ENCODE measurements at regions not wholly inside any gene's neighbourhood (a gene's known extent, or its start where the extent isn't known, plus 50 kb on each side); places are given as distances from the start of the nearest gene placed in this dataset.

DNA sequence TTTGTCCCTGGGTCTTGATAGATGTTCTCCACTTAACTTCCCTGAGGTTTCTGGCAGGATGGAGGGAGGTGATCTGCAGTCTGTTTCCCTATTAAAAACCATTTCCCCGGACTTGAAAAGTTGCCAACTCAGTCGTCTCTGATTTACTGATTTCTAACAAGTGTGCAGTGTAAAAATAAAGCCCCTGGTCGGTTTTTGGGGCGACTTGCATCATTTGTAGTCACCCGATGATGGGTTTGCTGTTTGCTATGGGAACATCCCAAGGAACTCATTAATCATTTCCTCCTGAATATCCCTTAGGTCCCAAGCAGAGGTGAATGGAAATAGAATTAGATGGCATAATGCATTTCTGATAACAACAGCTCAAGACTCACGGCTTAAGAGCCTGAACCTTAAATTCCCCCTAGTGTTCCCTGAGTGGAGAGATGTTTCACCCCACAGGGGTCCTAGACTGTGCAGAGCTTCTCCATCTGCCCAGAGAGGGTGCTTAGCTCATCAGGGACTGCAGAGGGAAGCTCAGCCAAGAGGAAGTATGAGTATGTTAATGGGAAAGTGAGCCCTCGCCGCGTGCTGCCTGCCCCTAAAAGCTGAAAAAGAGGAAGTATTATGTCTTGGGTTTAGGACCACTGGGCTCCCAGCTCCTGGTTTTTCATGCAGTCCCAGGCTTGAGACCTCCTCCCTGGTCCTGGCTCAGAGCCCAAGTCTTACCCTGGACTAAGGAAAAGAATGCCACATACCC is 115.1 kb upstream of the DAP start:
- peak; percentile 26 for DNase-seq

DNA sequence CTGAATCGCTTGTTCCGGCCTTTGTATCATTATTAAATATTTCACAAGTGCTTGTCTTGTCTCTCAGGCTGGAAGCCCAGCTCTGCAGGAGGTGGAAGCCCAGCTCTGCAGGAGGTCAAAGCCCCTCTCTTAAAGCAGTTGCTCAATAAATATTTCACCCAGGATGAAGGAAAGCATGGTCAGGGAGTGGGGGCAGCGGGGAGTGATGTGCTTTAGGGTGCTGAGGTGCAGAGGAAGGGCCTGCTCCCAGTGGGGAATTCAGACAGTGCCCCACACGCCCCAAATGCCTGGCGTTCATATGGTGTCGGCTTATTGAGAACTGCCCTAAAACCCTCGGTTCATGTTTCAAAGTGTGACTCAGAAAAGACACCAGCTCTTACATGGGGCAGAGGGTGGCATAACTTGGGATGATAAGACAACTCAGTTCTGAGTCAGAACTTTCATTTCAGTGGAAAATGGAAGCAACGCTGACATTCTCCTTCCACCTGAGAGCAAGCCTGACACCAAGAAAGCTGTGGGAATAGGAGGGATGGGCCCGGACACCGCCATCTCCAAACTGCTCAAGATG is 114.3 kb upstream of the DAP start:
- no peaks in the 10 kb centered on the region for H3K36me3 ChIP-seq (ENCODE audit: control insufficient read depth, insufficient read depth, low read length)
- DNase-seq = no peak
- 76% methylated on average over 7 of the region's 10 CpGs for WGBS (ENCODE audit: insufficient coverage)

More for the DNA sequence above, 115.1 kb upstream of the DAP start:
- H3K9me3 ChIP-seq (replicated peaks; ENCODE audit: control insufficient read depth, low read depth, low read length) = no peaks in the 10 kb centered on the region
- H3K4me1 ChIP-seq (ENCODE audit: control insufficient read depth, insufficient read depth, low read length) = peaks cover 4% of the 10 kb centered on the region
- no peak overlapping the region for H3K27ac ChIP-seq (ENCODE audit: low read length)
- no peaks in the 10 kb centered on the region for H3K36me3 ChIP-seq (ENCODE audit: control insufficient read depth, insufficient read depth, low read length)
- no peak overlapping the region for H3K4me3 ChIP-seq (ENCODE audit: low read length)
- 10% methylated on average over 4 of the region's 9 CpGs for WGBS (ENCODE audit: insufficient coverage)
- H3K27me3 ChIP-seq (ENCODE audit: control insufficient read depth, insufficient read depth, low read length) = no peaks in the 10 kb centered on the region

DNA sequence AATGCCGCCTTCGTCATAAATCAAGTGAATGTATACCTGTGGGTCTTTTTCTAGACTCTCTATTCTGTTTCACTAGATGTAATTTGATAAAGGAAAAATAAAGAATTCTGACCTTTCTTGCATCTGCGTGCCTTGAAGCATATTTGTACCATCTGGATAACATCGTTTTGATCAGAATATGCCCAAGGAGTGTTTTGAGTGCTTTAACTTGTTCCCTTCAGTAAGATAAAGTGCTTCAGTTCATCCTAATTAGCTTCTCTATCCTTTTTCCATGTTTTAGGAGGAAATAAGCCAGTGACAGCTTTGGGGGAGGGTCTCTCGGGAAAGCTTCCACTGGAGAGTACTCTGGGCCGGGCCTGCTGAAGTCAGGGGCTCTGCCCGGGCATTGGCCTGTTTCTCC is 113.5 kb upstream of the DAP start:
- Histone ChIP-seq H3K27me3 (ENCODE audit: control insufficient read depth, insufficient read depth, low read length) (no peaks in the 10 kb centered on the region), H3K9me3 (replicated peaks; ENCODE audit: control insufficient read depth, low read depth, low read length) (no peaks in the 10 kb centered on the region), H3K27ac (ENCODE audit: low read length) (no peak overlapping the region), H3K36me3 (ENCODE audit: control insufficient read depth, insufficient read depth, low read length) (no peaks in the 10 kb centered on the region), H3K4me1 (ENCODE audit: control insufficient read depth, insufficient read depth, low read length) (peaks cover 4% of the 10 kb centered on the region), H3K4me3 (ENCODE audit: low read length) (no peak overlapping the region)
- no peak for DNase-seq
- 81% methylated on average over 3 of the region's 7 CpGs for WGBS (ENCODE audit: insufficient coverage)

More for the DNA sequence above, 114.3 kb upstream of the DAP start:
- Histone ChIP-seq H3K27me3 (ENCODE audit: control insufficient read depth, insufficient read depth, low read length) (no peaks in the 10 kb centered on the region), H3K9me3 (replicated peaks; ENCODE audit: control insufficient read depth, low read depth, low read length) (no peaks in the 10 kb centered on the region), H3K27ac (ENCODE audit: low read length) (no peak overlapping the region), H3K4me3 (ENCODE audit: low read length) (no peak overlapping the region), H3K4me1 (ENCODE audit: control insufficient read depth, insufficient read depth, low read length) (peaks cover 4% of the 10 kb centered on the region)

DNA sequence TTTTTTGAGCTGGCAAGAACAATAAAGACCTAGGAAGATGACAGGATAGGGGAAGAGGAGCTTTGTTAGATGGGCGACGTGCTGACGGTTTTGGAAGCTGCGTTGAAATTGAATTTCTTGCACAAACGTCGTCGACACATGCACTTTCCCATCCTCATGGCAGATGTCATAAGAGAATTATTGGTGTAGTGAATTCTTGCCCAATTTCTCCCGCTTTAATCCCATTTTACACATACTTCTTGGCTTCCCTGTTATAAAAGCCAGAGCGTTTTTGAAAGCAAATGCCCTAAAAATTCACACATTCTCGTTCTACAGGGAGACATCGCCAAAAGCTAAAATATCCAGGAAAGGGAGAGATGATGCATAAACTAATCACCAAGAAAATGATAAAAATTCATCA is 109.8 kb upstream of the DAP start:
- Histone ChIP-seq H3K4me3 (ENCODE audit: low read length) (no peak overlapping the region), H3K4me1 (ENCODE audit: control insufficient read depth, insufficient read depth, low read length) (no peaks in the 10 kb centered on the region), H3K27me3 (ENCODE audit: control insufficient read depth, insufficient read depth, low read length) (no peaks in the 10 kb centered on the region), H3K27ac (ENCODE audit: low read length) (no peak overlapping the region), H3K36me3 (ENCODE audit: control insufficient read depth, insufficient read depth, low read length) (no peaks in the 10 kb centered on the region), H3K9me3 (replicated peaks; ENCODE audit: control insufficient read depth, low read depth, low read length) (no peaks in the 10 kb centered on the region)
- 84% methylated on average over 3 of the region's 11 CpGs for WGBS (ENCODE audit: insufficient coverage)
- no peak for DNase-seq

DNA sequence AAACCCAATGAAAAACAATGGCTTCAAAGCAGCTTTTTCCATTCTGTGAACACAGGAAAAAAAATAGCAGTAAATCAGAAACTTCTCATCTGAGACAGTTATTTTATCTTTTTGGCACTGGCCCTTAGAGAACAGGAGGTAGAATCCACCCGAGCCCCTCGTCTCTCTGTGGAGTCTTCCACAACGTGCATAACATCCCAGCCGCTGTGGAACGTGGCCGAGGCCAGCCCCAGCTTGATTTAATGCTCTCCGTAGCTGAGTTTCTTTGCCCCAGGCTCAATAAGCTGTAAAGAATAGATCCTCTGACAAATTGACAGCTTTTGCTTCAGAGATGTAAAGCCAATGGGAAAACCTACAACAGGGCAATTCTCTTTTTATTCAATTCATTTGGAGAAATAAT is 107.9 kb upstream of the DAP start:
- 39% methylated on average over 7 of the region's 7 CpGs for WGBS (ENCODE audit: insufficient coverage)
- Histone ChIP-seq H3K4me3 (ENCODE audit: low read length) (no peak overlapping the region), H3K36me3 (ENCODE audit: control insufficient read depth, insufficient read depth, low read length) (no peaks in the 10 kb centered on the region), H3K27ac (ENCODE audit: low read length) (no peak overlapping the region), H3K27me3 (ENCODE audit: control insufficient read depth, insufficient read depth, low read length) (no peaks in the 10 kb centered on the region), H3K9me3 (replicated peaks; ENCODE audit: control insufficient read depth, low read depth, low read length) (no peaks in the 10 kb centered on the region), H3K4me1 (ENCODE audit: control insufficient read depth, insufficient read depth, low read length) (no peaks in the 10 kb centered on the region)
- no peak for DNase-seq

DNA sequence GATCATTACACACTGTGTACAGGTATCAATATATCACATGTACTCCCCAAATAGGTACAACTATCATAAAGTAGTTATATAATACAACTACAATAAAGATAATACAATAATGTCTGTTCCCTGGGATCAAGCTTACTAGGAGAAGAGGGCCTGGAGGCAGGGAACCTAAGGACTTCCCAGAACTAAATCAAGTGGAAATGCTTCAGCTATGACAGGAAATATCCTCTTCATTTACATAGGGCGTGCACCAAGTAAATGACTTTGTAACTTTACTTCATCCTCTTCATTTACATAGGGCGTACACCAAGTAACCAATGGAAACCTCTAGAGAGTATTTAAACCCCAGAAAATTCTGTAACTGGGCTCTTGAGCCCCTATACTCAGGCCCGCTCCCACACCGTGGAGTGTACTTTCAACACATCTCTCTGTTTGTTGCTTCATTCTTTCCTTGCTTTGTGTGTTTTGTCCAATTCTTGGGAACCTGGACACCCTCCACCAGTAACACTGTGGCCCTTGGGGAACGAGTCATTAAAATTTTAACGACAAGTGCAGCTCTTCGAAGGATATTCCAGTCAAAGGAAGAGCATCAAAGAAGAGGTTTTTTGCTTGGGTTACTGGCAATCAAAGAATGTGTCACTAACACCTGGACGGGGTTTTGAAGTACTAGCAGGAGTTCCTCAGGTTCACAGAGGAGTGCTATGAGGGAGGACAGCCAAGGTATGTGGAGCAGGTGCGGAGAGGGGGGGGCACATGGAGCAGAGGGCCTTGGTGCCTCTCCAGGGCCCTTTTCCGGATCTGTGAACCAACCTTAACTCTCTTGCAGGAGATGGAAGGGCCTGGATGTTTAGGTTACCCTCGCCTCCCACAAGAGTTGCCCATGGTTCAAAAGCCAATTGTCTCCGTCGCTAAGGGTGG is 106.6 kb upstream of the DAP start:
- WGBS (ENCODE audit: insufficient coverage) = 93% methylated on average over 8 of the region's 13 CpGs

DNA sequence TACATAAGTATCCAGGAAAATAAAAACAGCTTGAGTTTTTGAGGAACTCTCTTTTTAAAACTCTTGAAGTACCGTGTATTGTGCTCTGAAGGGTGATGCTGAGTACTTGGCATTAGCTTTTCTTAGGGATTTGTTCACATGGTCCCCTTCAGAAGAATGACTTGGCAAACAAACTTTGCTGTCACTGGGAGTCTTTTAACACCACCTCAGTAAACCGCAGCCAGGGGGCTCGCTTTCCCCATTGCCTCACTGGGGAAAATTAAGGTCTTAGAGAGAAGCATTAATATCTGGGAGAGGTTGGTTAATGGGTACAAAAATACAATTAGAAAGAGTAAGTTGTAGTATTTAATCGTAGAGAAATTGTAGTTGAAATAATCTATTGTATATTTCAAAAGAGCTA is 105.9 kb upstream of the DAP start:
- H3K36me3 ChIP-seq (ENCODE audit: control insufficient read depth, insufficient read depth, low read length) = no peaks in the 10 kb centered on the region
- WGBS (ENCODE audit: insufficient coverage) = 0% methylated on average over 1 of the region's 4 CpGs
- H3K27ac ChIP-seq (ENCODE audit: low read length) = no peak overlapping the region
- DNase-seq = no peak
- no peaks in the 10 kb centered on the region for H3K4me1 ChIP-seq (ENCODE audit: control insufficient read depth, insufficient read depth, low read length)
- H3K4me3 ChIP-seq (ENCODE audit: low read length) = no peak overlapping the region
- H3K27me3 ChIP-seq (ENCODE audit: control insufficient read depth, insufficient read depth, low read length) = no peaks in the 10 kb centered on the region
- no peaks in the 10 kb centered on the region for H3K9me3 ChIP-seq (replicated peaks; ENCODE audit: control insufficient read depth, low read depth, low read length)

More for the DNA sequence above, 106.6 kb upstream of the DAP start:
- Histone ChIP-seq H3K4me1 (ENCODE audit: control insufficient read depth, insufficient read depth, low read length) (no peaks in the 10 kb centered on the region), H3K4me3 (ENCODE audit: low read length) (no peak overlapping the region), H3K27me3 (ENCODE audit: control insufficient read depth, insufficient read depth, low read length) (no peaks in the 10 kb centered on the region), H3K9me3 (replicated peaks; ENCODE audit: control insufficient read depth, low read depth, low read length) (no peaks in the 10 kb centered on the region), H3K36me3 (ENCODE audit: control insufficient read depth, insufficient read depth, low read length) (no peaks in the 10 kb centered on the region), H3K27ac (ENCODE audit: low read length) (no peak overlapping the region)
- DNase-seq = no peak

DNA sequence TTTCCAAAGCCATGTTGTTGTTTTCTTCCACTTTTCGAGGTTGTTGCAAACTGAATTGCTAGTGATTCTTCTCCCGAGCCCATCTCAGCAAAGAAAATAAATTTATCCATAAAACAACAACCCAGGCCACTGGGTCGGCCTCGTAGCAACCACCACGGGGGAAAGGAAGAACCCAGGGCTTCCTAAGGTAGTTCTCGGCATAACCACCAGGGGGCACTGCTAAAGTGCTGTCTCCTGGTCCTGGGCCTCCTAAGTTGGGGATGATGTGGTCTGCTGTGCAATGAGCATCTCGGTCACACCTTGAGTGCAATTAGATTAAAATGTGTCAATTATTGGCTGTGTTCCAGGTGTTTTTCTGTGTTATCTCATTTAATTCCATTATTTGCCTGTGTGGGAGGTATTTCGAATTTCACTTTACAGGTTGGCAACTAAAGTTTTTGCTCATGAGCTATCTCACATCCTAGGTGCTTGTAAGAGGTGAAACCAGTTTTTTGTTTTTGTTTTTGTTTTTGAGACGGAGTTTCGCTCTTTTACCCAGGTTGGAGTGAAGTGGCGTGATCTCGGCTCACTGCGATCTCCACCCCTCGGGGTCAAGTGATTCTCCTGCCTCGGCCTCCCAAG is 102.8 kb upstream of the DAP start:
- Histone ChIP-seq H3K36me3 (ENCODE audit: control insufficient read depth, insufficient read depth, low read length) (no peaks in the 10 kb centered on the region), H3K27me3 (ENCODE audit: control insufficient read depth, insufficient read depth, low read length) (no peaks in the 10 kb centered on the region), H3K4me3 (ENCODE audit: low read length) (no peak overlapping the region), H3K27ac (ENCODE audit: low read length) (no peak overlapping the region), H3K9me3 (replicated peaks; ENCODE audit: control insufficient read depth, low read depth, low read length) (peaks cover 2% of the 10 kb centered on the region), H3K4me1 (ENCODE audit: control insufficient read depth, insufficient read depth, low read length) (no peaks in the 10 kb centered on the region)
- peak; percentile 19 for DNase-seq
- 56% methylated on average over 9 of the region's 15 CpGs for WGBS (ENCODE audit: insufficient coverage)

DNA sequence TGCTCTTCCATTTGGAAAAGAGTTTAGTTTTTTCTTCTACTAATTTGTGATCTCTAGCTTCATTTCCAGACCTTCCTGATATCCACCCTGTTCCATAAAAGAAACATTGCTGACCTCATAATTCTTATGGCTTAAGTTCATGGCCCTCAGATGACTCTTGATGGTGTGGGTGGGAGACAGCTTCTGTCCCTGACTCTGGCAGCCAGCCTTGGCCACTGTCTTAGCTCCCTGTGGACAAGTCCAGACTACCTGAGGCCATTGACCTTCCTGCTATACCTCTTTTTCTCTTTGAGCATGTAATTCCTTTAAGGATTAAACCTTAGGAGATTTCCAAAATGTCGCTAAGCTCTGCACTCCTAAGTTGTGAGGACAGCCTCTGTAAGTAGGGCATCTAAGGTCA is 101.1 kb upstream of the DAP start:
- Histone ChIP-seq H3K27me3 (ENCODE audit: control insufficient read depth, insufficient read depth, low read length) (peaks cover 12% of the 10 kb centered on the region), H3K9me3 (replicated peaks; ENCODE audit: control insufficient read depth, low read depth, low read length) (peaks cover 2% of the 10 kb centered on the region), H3K4me1 (ENCODE audit: control insufficient read depth, insufficient read depth, low read length) (peaks cover 3% of the 10 kb centered on the region), H3K36me3 (ENCODE audit: control insufficient read depth, insufficient read depth, low read length) (no peaks in the 10 kb centered on the region), H3K27ac (ENCODE audit: low read length) (no peak overlapping the region), H3K4me3 (ENCODE audit: low read length) (no peak overlapping the region)
- WGBS (ENCODE audit: insufficient coverage) = no CpG with 5 or more reads among the region's 1 CpG
- no peak for DNase-seq

DNA sequence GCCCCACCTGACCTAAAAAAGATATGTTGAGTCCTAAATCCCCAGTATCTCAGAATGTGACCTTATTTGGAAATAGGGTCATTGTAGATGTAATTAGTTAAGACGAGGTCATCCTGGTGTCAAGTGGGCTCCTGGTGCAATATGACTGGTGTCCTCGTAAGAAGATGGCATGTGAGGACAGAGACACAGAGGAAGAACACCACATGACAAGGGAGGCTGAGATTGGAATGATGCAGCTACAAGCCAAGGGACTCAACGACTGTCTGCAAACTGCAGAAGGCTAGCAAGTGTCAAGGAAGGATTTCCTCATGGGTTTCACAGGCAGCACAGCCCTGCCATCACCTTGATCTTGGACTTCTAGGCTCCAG is 100.4 kb upstream of the DAP start:
- no peak for DNase-seq
- H3K27me3 ChIP-seq (ENCODE audit: control insufficient read depth, insufficient read depth, low read length) = peaks cover 12% of the 10 kb centered on the region
- WGBS (ENCODE audit: insufficient coverage) = 70% methylated on average over 3 of the region's 3 CpGs
- H3K36me3 ChIP-seq (ENCODE audit: control insufficient read depth, insufficient read depth, low read length) = no peaks in the 10 kb centered on the region
- peaks cover 9% of the 10 kb centered on the region for H3K4me1 ChIP-seq (ENCODE audit: control insufficient read depth, insufficient read depth, low read length)
- H3K4me3 ChIP-seq (ENCODE audit: low read length) = no peak overlapping the region
- H3K9me3 ChIP-seq (replicated peaks; ENCODE audit: control insufficient read depth, low read depth, low read length) = peaks cover 2% of the 10 kb centered on the region
- H3K27ac ChIP-seq (ENCODE audit: low read length) = no peak overlapping the region
